ENCODE measurements at regions not wholly inside any gene's neighbourhood (a gene's known extent, or its start where the extent isn't known, plus 50 kb on each side); places are given as distances from the start of the nearest gene placed in this dataset.

- TF ChIP-seq CTCF (IDR thresholded peaks at IDR 0.05) (no peak), EP300 (IDR thresholded peaks at IDR 0.05) (no peak)
Observed at GRCh38 chr19:27872370-27872769, 1340.6 kb downstream of the UQCRFS1 start.
